ENCODE measurements at regions not wholly inside any gene's neighbourhood (a gene's known extent, or its start where the extent isn't known, plus 50 kb on each side); places are given as distances from the start of the nearest gene placed in this dataset.

DNA sequence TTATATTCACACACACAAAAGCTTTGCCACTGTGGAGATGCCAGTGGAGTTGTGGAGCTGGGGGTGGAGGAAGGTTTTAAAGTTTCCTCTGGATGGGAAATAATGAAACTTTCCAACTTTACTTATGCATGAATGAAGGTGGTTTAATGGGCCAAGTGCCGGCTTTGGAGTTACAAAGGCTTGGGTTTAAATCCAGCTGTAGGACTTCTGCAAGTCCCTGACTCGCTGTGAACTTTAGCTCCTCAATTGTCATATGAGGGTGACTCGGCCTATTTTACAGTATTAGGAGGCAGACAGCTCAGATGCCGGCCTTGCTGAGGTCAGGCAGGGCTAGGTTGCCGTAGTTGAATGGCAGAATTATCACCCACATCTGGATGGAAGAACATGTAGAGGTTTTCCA, 415.8 kb upstream of the TRIB2 start:
- TF ChIP-seq POLR2AphosphoS5 (IDR thresholded peaks at IDR 0.05; ENCODE audit: low read depth, low read length), result no peak
- no peak for TF ChIP-seq POLR2A (IDR thresholded peaks at IDR 0.05; ENCODE audit: low read depth, low read length)
